ENCODE measurements at regions not wholly inside any gene's neighbourhood (a gene's known extent, or its start where the extent isn't known, plus 50 kb on each side); places are given as distances from the start of the nearest gene placed in this dataset.

GRCh38 chr16:85273293-85273692, 161.0 kb upstream of the CIBAR2 start:
- no peak for TF ChIP-seq POLR2AphosphoS5 (IDR thresholded peaks at IDR 0.05; ENCODE audit: low read depth, low read length)
- no peak for TF ChIP-seq POLR2A (IDR thresholded peaks at IDR 0.05; ENCODE audit: insufficient read depth in 1 of 2, low read depth in 2 of 2, low read length in 2 of 2)
- TF ChIP-seq MYNN (CRISPR knock-in tag; IDR thresholded peaks at IDR 0.05; ENCODE audit: low read depth), result no peak
- TF ChIP-seq ZBTB38 (CRISPR knock-in tag; IDR thresholded peaks at IDR 0.05), result no peak
- no peak for TF ChIP-seq ZNF792 (CRISPR knock-in tag; IDR thresholded peaks at IDR 0.05)
- TF ChIP-seq CTCF (CRISPR knock-in tag; IDR thresholded peaks at IDR 0.05), result no peak
- no peak for TF ChIP-seq EP300 (IDR thresholded peaks at IDR 0.05; ENCODE audit: low read depth in 2 of 2, low read length in 2 of 2)
- no peak for TF ChIP-seq EP300 (CRISPR knock-in tag; IDR thresholded peaks at IDR 0.05; ENCODE audit: borderline replicate concordance)
